Liver (tissue), 3 donors: ENCODE measurements at regions not wholly inside any gene's neighbourhood (a gene's known extent, or its start where the extent isn't known, plus 50 kb on each side); places are given as distances from the start of the nearest gene placed in this dataset.

Experiments
- EGR1 ChIP-seq, 2 donors: IDR thresholded peaks; 2 replicates each; pipeline ENCODE4 v1.6.1; 2016 to 2018; ENCODE audit warnings: antibody characterized with exemption in 2 of 2, low read depth in 2 of 2
- GABPA ChIP-seq, 2 donors: IDR thresholded peaks in 1 of 2; conservative IDR thresholded peaks in 1 of 2; 2 replicates each; pipeline ENCODE4 v1.6.1; 2016; ENCODE audit warnings: antibody characterized with exemption in 2 of 2, mild to moderate bottlenecking in 1 of 2, moderate library complexity in 1 of 2
- NR2F2 ChIP-seq: IDR thresholded peaks from 2 replicates; pipeline ENCODE4 v1.6.1; 2016; ENCODE audit warnings: antibody characterized with exemption
- SP1 ChIP-seq: IDR thresholded peaks from 2 replicates; pipeline ENCODE4 v1.6.1; 2018; ENCODE audit warnings: antibody characterized with exemption, mild to moderate bottlenecking
- TAF1 ChIP-seq: conservative IDR thresholded peaks from 2 replicates; pipeline ENCODE4 v1.6.1; 2016; ENCODE audit warnings: antibody characterized with exemption, mild to moderate bottlenecking
- YY1 ChIP-seq: IDR thresholded peaks from 2 replicates; pipeline ENCODE4 v1.6.1; 2016; ENCODE audit warnings: antibody characterized with exemption, mild to moderate bottlenecking
- TF ChIP-seq, protein P1 (sequence below): fragments of 150-350 bp; IDR thresholded peaks from 2 replicates; pipeline ENCODE4 v1.5.1; 2017; ENCODE audit warnings: improper control_type of control experiment, low read depth, low read length; ENCODE audit not compliant: missing input control
- TF ChIP-seq, protein P2 (sequence below): IDR thresholded peaks from 2 replicates; pipeline ENCODE4 v1.6.1; 2016; ENCODE audit warnings: antibody characterized with exemption
- donor health status: healthy.
- donor health status: healthy.

- TF ChIP-seq, protein P1, sequence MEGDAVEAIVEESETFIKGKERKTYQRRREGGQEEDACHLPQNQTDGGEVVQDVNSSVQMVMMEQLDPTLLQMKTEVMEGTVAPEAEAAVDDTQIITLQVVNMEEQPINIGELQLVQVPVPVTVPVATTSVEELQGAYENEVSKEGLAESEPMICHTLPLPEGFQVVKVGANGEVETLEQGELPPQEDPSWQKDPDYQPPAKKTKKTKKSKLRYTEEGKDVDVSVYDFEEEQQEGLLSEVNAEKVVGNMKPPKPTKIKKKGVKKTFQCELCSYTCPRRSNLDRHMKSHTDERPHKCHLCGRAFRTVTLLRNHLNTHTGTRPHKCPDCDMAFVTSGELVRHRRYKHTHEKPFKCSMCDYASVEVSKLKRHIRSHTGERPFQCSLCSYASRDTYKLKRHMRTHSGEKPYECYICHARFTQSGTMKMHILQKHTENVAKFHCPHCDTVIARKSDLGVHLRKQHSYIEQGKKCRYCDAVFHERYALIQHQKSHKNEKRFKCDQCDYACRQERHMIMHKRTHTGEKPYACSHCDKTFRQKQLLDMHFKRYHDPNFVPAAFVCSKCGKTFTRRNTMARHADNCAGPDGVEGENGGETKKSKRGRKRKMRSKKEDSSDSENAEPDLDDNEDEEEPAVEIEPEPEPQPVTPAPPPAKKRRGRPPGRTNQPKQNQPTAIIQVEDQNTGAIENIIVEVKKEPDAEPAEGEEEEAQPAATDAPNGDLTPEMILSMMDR: no peak
- TF ChIP-seq YY1 (no peak), TAF1 (no peak), GABPA (IDR thresholded peaks at IDR 0.05 in 1 of 2, conservative IDR thresholded peaks at IDR 0.05 in 1 of 2) (no peak), NR2F2 (no peak), EGR1 (IDR thresholded peaks at IDR 0.05; ENCODE audit: low read depth in 2 of 2) (no peak), SP1 (no peak)
- TF ChIP-seq, protein P2, sequence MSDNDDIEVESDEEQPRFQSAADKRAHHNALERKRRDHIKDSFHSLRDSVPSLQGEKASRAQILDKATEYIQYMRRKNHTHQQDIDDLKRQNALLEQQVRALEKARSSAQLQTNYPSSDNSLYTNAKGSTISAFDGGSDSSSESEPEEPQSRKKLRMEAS: no peak
These were observed 1128.2 kb downstream of the BCL11A start for GRCh38 chr2:59425247-59425646.
